Endothelial cell of umbilical vein (primary cell): ENCODE measurements at regions not wholly inside any gene's neighbourhood (a gene's known extent, or its start where the extent isn't known, plus 50 kb on each side); places are given as distances from the start of the nearest gene placed in this dataset.

Experiments used
- CTCF ChIP-seq, 2 donors: IDR thresholded peaks; 1 replicate in 1 of 2; 2 replicates in 1 of 2; pipeline ENCODE4 v1.5.1; 2011; ENCODE audit warnings: low read length in 2 of 2, mild to moderate bottlenecking in 2 of 2, moderate library complexity in 2 of 2, control low read depth in 1 of 2, inconsistent platforms in 1 of 2, low read depth in 1 of 2; ENCODE audit not compliant: insufficient read depth in 1 of 2; ENCODE audit errors: extremely low read depth in 1 of 2
- EZH2 ChIP-seq: IDR thresholded peaks from 2 replicates; pipeline ENCODE4 v1.6.1; 2012; ENCODE audit warnings: borderline replicate concordance, low read depth, mild to moderate bottlenecking, moderate library complexity, low read length, inconsistent platforms; ENCODE audit not compliant: severe bottlenecking
- GATA2 ChIP-seq: IDR thresholded peaks from 2 replicates; pipeline ENCODE4 v1.7.0; 2011; ENCODE audit warnings: low read depth, mild to moderate bottlenecking, moderate library complexity, mixed read lengths, low read length; ENCODE audit not compliant: insufficient read length, insufficient read depth
- JUN ChIP-seq: IDR thresholded peaks from 2 replicates; pipeline ENCODE4 v1.6.1; 2011; ENCODE audit warnings: borderline replicate concordance, low read depth; ENCODE audit not compliant: insufficient read length, insufficient read depth
- MAX ChIP-seq: IDR thresholded peaks from 2 replicates; pipeline ENCODE4 v1.6.1; 2011; ENCODE audit not compliant: insufficient read depth, insufficient read length
- MYC ChIP-seq: IDR thresholded peaks from one replicate; pipeline ENCODE4 v1.6.1; 2011; ENCODE audit warnings: mild to moderate bottlenecking, low read depth, low read length
- POLR2A ChIP-seq: IDR thresholded peaks from 2 replicates; pipeline ENCODE4 v1.6.1; 2012; ENCODE audit warnings: low read depth, mild to moderate bottlenecking, control low read depth, low read length
- POLR2AphosphoS5 ChIP-seq: IDR thresholded peaks from 2 replicates; pipeline ENCODE4 v1.6.1; 2012; ENCODE audit warnings: low read depth, mild to moderate bottlenecking, control low read depth, low read length, moderate library complexity; ENCODE audit not compliant: insufficient read depth

- TF ChIP-seq CTCF (IDR thresholded peaks at IDR 0.05; ENCODE audit: extremely low read depth in 1 of 2, insufficient read depth in 1 of 2, low read depth in 1 of 2, low read length in 2 of 2) (no peak), MAX (no peak), POLR2A (no peak), POLR2AphosphoS5 (no peak), EZH2 (no peak), GATA2 (no peak), MYC (no peak), JUN (no peak)
These were observed 91.3 kb upstream of the RAB27B start for GRCh38 chr18:54736981-54737380.
